Coronary artery (tissue), 2 donors: ENCODE measurements at regions not wholly inside any gene's neighbourhood (a gene's known extent, or its start where the extent isn't known, plus 50 kb on each side); places are given as distances from the start of the nearest gene placed in this dataset.
"Not testable (repeated sequence)": the region's sequence is repeated elsewhere in the genome, so short reads cannot be mapped to it uniquely, and the experiment has no call there.

ENCODE experiments used
- DNase-seq: peaks from one replicate; pipeline ENCODE4 v3.0.0-alpha.2; 2017; ENCODE audit warnings: low spot score
- H3K27ac ChIP-seq, 2 donors: fragments of 200-600 bp; sonication (generic); one replicate each; pipeline ENCODE4 v1.5.1; 2016 to 2019
- H3K4me3 ChIP-seq: fragments of 200-600 bp; sonication (generic); 2 replicates; pipeline ENCODE4 v1.5.1; 2016; ENCODE audit warnings: mild to moderate bottlenecking, moderate library complexity
- CTCF ChIP-seq: fragments of 200-600 bp; sonication (generic); IDR thresholded peaks from one replicate; pipeline ENCODE4 v1.5.1; 2019; ENCODE audit warnings: antibody characterized with exemption

- Histone ChIP-seq H3K27ac (no peak overlapping the region), H3K4me3 (no peak overlapping the region)
- TF ChIP-seq CTCF = no peak
- no peak for DNase-seq
Measured at GRCh38 chr13:82076496-82076895, 1735.6 kb upstream of the SPRY2 start.

DNA sequence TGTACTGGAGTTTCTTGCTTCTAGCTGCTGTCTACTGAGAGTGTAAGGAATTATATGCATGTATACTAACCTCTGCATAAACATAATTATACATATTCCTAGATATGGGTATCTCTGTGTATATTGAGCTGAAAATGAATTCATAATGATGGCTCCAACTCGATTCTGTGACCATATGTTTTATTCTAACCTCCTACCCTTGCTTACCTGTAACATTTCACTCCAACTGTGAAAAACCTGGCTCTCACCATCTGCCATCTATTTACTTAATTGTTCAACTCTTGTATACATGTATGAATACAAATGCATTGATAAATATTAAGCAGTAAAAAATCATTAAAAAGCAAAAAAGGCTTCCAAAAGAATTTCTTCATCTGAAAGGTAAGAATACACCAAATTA is 1729.5 kb upstream of the SPRY2 start:
- H3K4me3 ChIP-seq = no peak overlapping the region
- DNase-seq = no peak
- no peak for TF ChIP-seq CTCF
- H3K27ac ChIP-seq = no peak overlapping the region

DNA sequence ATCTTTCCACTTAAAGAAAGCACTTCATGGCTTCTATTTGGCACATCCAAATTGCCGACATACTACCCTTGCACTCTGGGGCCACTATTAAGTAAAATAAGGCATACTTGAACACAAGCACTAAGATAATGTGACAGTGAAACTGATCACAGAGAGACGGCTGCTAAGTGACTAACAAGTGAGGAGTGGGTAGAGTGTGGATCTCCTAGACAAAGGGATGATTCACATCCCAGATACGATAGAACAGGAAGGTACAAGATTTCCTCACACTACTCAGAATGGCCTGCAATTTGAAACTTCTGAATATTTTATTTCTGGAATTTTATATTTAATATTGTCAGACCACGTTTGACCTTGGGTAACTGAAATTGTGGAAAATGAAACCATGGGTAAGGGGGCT is 1721.8 kb upstream of the SPRY2 start:
- no peak for DNase-seq
- no peak for TF ChIP-seq CTCF
- Histone ChIP-seq H3K27ac (no peak overlapping the region), H3K4me3 (no peak overlapping the region)

GRCh38 chr13:82058364-82058763 is 1717.4 kb upstream of the SPRY2 start:
- no peak for TF ChIP-seq CTCF
- H3K27ac ChIP-seq = no peak overlapping the region
- no peak overlapping the region for H3K4me3 ChIP-seq
- DNase-seq = no peak

DNA sequence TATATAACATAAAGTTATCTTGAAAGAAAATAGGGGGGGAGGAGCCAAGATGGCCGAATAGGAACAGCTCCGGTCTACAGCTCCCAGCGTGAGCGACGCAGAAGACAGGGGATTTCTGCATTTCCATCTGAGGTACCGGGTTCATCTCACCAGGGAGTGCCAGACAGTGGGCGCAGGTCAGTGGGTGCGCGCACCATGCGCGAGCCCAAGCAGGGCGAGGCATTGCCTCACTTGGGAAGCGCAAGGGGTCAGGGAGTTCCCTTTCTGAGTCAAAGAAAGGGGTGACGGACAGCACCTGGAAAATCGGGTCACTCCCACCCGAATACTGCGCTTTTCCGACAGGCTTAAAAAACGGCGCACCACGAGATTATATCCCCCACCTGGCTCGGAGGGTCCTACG is 1704.4 kb upstream of the SPRY2 start:
- H3K4me3 ChIP-seq, DNase-seq, H3K27ac ChIP-seq: not testable (repeated sequence)

- Histone ChIP-seq H3K27ac (no peak overlapping the region), H3K4me3 (no peak overlapping the region)
- TF ChIP-seq CTCF = no peak
- no peak for DNase-seq
Measured at GRCh38 chr13:82036602-82037001, 1695.7 kb upstream of the SPRY2 start.

GRCh38 chr13:82011355-82011754 is 1670.4 kb upstream of the SPRY2 start:
- TF ChIP-seq CTCF = no peak
- DNase-seq = no peak
- Histone ChIP-seq H3K4me3 (no peak overlapping the region), H3K27ac (no peak overlapping the region)

DNA sequence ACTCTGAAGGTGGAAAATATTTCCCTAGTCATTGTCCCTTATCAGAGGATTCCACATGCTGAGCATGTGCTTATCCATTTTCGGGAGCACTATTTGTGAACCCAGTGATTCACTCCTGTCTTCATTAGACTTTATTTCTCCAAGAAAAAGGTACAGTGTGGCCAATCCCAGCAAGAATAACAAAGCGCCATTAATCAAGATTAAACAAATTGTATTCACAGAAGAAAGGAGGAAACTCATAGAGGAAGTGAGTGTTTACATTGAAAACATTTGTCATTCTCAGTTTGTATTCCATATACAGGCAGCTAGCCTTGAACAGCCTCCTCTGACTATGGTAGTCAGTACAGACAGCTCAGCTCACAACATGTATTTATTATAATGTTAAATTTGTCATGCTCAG is 1669.9 kb upstream of the SPRY2 start:
- H3K4me3 ChIP-seq = no peak overlapping the region

More for the DNA sequence above, 1669.9 kb upstream of the SPRY2 start:
- DNase-seq = no peak
- TF ChIP-seq CTCF = no peak
- H3K27ac ChIP-seq = no peak overlapping the region
